Neuronal stem cell (in vitro differentiated cells): ENCODE measurements at regions not wholly inside any gene's neighbourhood (a gene's known extent, or its start where the extent isn't known, plus 50 kb on each side); places are given as distances from the start of the nearest gene placed in this dataset.
A peak's percentile ranks its signal among the peaks of the same experiment; 100 is the strongest.

Source experiments
- DNase-seq: peaks from one replicate; pipeline ENCODE4 v3.0.0-alpha.2; 2013; ENCODE audit warnings: low spot score
- H2AFZ ChIP-seq: one replicate; pipeline ENCODE4 v1.6.1; 2013; ENCODE audit warnings: mild to moderate bottlenecking, low read length, inconsistent platforms
- H2AK5ac ChIP-seq: 2 replicates; pipeline ENCODE4 v1.6.1; 2013; ENCODE audit warnings: low read depth, mild to moderate bottlenecking, inconsistent platforms, low read length, moderate library complexity, mixed read lengths
- H2BK120ac ChIP-seq: 2 replicates; pipeline ENCODE4 v1.6.1; 2013; ENCODE audit warnings: low read depth, mild to moderate bottlenecking, inconsistent platforms, low read length, moderate library complexity, mixed read lengths
- H2BK12ac ChIP-seq: one replicate; pipeline ENCODE4 v1.6.1; 2013; ENCODE audit warnings: low read length, inconsistent platforms
- H2BK15ac ChIP-seq: 2 replicates; pipeline ENCODE4 v1.6.1; 2013; ENCODE audit warnings: mild to moderate bottlenecking, low read length, inconsistent platforms, mixed read lengths
- H2BK5ac ChIP-seq: one replicate; pipeline ENCODE4 v1.6.1; 2013; ENCODE audit warnings: inconsistent platforms, mild to moderate bottlenecking, low read length, moderate library complexity
- H3K14ac ChIP-seq: one replicate; pipeline ENCODE4 v1.6.1; 2013; ENCODE audit warnings: low read length, inconsistent platforms
- H3K18ac ChIP-seq: 2 replicates; pipeline ENCODE4 v1.6.1; 2013; ENCODE audit warnings: low read length, inconsistent platforms
- H3K23ac ChIP-seq: 2 replicates; pipeline ENCODE4 v1.6.1; 2013; ENCODE audit warnings: low read depth, mild to moderate bottlenecking, mixed read lengths, low read length, inconsistent platforms; ENCODE audit not compliant: poor library complexity
- H3K27ac ChIP-seq: replicated peaks from 3 replicates; pipeline ENCODE4 v1.5.1; 2013; ENCODE audit warnings: low read length, inconsistent platforms
- H3K27me3 ChIP-seq, 3 experiments: 2 replicates each; pipeline ENCODE4 v1.6.1; 2013; ENCODE audit warnings: low read length in 3 of 3, mild to moderate bottlenecking in 2 of 3, inconsistent platforms in 1 of 3, low read depth in 1 of 3, mixed read lengths in 1 of 3, moderate library complexity in 1 of 3; ENCODE audit not compliant: control insufficient read depth in 3 of 3, insufficient read depth in 3 of 3
- H3K36me3 ChIP-seq, 2 donors: replicated peaks in 1 of 2; 2 replicates each; pipeline ENCODE4 v1.6.1; 2013; ENCODE audit warnings: low read length in 2 of 2; ENCODE audit not compliant: control insufficient read depth in 2 of 2, insufficient read depth in 2 of 2
- H3K4ac ChIP-seq: 2 replicates; pipeline ENCODE4 v1.6.1; 2013; ENCODE audit warnings: inconsistent platforms, mild to moderate bottlenecking, low read length, moderate library complexity
- H3K4me1 ChIP-seq, 2 donors: 1 replicate in 1 of 2; 2 replicates in 1 of 2; pipeline ENCODE4 v1.6.1; 2013; ENCODE audit warnings: low read length in 2 of 2, low read depth in 1 of 2; ENCODE audit not compliant: control insufficient read depth in 2 of 2, insufficient read depth in 1 of 2
- H3K4me2 ChIP-seq: one replicate; pipeline ENCODE4 v1.6.1; 2013; ENCODE audit warnings: mild to moderate bottlenecking, low read length, inconsistent platforms; ENCODE audit not compliant: insufficient read depth, poor library complexity, severe bottlenecking
- H3K4me3 ChIP-seq, 2 donors: 2 replicates each; pipeline ENCODE4 v1.5.1; 2013; ENCODE audit warnings: low read length in 2 of 2, mild to moderate bottlenecking in 2 of 2, inconsistent platforms in 1 of 2, moderate library complexity in 1 of 2
- H3K79me1 ChIP-seq: one replicate; pipeline ENCODE4 v1.6.1; 2013; ENCODE audit warnings: low read depth, mild to moderate bottlenecking, inconsistent platforms, low read length, moderate library complexity
- H3K9ac ChIP-seq: one replicate; pipeline ENCODE4 v1.6.1; 2013; ENCODE audit warnings: mild to moderate bottlenecking, low read depth, low read length, inconsistent platforms; ENCODE audit not compliant: poor library complexity
- H3K9me3 ChIP-seq, 2 donors: replicated peaks in 1 of 2; 2 replicates each; pipeline versions ENCODE3 to v1.6.1; 2013; ENCODE audit warnings: low read length in 2 of 2, mild to moderate bottlenecking in 2 of 2, inconsistent platforms in 1 of 2, low read depth in 1 of 2, mixed read lengths in 1 of 2, moderate library complexity in 1 of 2; ENCODE audit not compliant: control insufficient read depth in 2 of 2, insufficient read depth in 1 of 2
- H4K8ac ChIP-seq: one replicate; pipeline ENCODE4 v1.6.1; 2013; ENCODE audit warnings: low read depth, mild to moderate bottlenecking, inconsistent platforms, low read length, moderate library complexity
- H4K91ac ChIP-seq: one replicate; pipeline ENCODE4 v1.6.1; 2013; ENCODE audit warnings: low read length, low read depth, mild to moderate bottlenecking, inconsistent platforms; ENCODE audit not compliant: poor library complexity
- WGBS, 2 donors: extraction: QIAGEN DNeasy Blood & Tissue Kit; methylation state at CpG; one replicate each; pipeline ENCODE4 v1.1.7; 2013; ENCODE audit warnings: missing lambda C conversion rate in 2 of 2, mixed read lengths in 1 of 2; ENCODE audit not compliant: insufficient read length in 2 of 2, insufficient replicate concordance in 1 of 2; ENCODE audit errors: extremely low coverage in 2 of 2; 5-methylcytosine and 5-hydroxymethylcytosine counted together

- Histone ChIP-seq H3K4me1 (peaks cover 11 to 22% of the 10 kb centered on the region in 2 donors), H3K4ac (no peak overlapping the region), H2BK120ac (no peak overlapping the region), H4K91ac (no peak overlapping the region), H3K4me3 (no peak overlapping the region), H2AK5ac (no peak overlapping the region), H3K27me3 (peaks cover 9 to 32% (median 15%) of the 10 kb centered on the region in 3 experiments), H2BK15ac (no peak overlapping the region), H3K9me3 (no peaks in the 10 kb centered on the region), H2BK5ac (no peak overlapping the region), H3K18ac (no peak overlapping the region), H3K9ac (no peak overlapping the region), H3K79me1 (no peaks in the 10 kb centered on the region), H3K36me3 (no peaks in the 10 kb centered on the region), H3K23ac (no peak overlapping the region), H4K8ac (no peak overlapping the region), H3K4me2 (no peak overlapping the region), H3K27ac (no peak overlapping the region), H2BK12ac (no peak overlapping the region), H3K14ac (no peak overlapping the region), H2AFZ (peak overlapping the region; percentile 74)
- DNase-seq, result no peak
- WGBS, 2 donors, result no CpG with 5 or more reads among the region's 14 CpGs
Observed at GRCh38 chr7:25854059-25854458, 297.9 kb upstream of the NFE2L3 start.

- peaks cover 10 to 16% of the 10 kb centered on the region in 2 donors for H3K4me1 ChIP-seq
- H4K91ac ChIP-seq, result no peak overlapping the region
- no CpG with 5 or more reads among the region's 20 CpGs for WGBS, 2 donors
- DNase-seq, result peak; percentile 97
- H3K18ac ChIP-seq, result no peak overlapping the region
- H3K4me2 ChIP-seq, result no peak overlapping the region
- H3K79me1 ChIP-seq, result no peaks in the 10 kb centered on the region
- H3K36me3 ChIP-seq, result no peaks in the 10 kb centered on the region
- peaks cover 0 to 4% of the 10 kb centered on the region in 2 donors for H3K9me3 ChIP-seq
- no peak overlapping the region for H2AK5ac ChIP-seq
- H3K27me3 ChIP-seq, result peaks cover 12 to 40% (median 23%) of the 10 kb centered on the region in 3 experiments
- no peak overlapping the region for H3K23ac ChIP-seq
- H3K14ac ChIP-seq, result no peak overlapping the region
- H2BK5ac ChIP-seq, result no peak overlapping the region
- no peak overlapping the region for H2BK15ac ChIP-seq
- no peak overlapping the region for H3K4ac ChIP-seq
- H4K8ac ChIP-seq, result no peak overlapping the region
- H2BK120ac ChIP-seq, result no peak overlapping the region
- H2AFZ ChIP-seq, result peak overlapping the region; percentile 74
- H3K27ac ChIP-seq, result no peak overlapping the region
- H2BK12ac ChIP-seq, result no peak overlapping the region
- peak overlapping the region in 1 of 2 donors; percentile 57 for H3K4me3 ChIP-seq
- no peak overlapping the region for H3K9ac ChIP-seq
Observed at GRCh38 chr7:25854608-25855497, 297.1 kb upstream of the NFE2L3 start.

- Histone ChIP-seq H3K27me3 (peaks cover 19 to 53% (median 36%) of the 10 kb centered on the region in 3 experiments), H2AK5ac (no peak overlapping the region), H4K91ac (no peak overlapping the region), H3K18ac (peak overlapping the region; percentile 88), H3K9ac (no peak overlapping the region), H4K8ac (no peak overlapping the region), H3K4ac (no peak overlapping the region), H3K14ac (no peak overlapping the region), H2AFZ (no peak overlapping the region), H2BK15ac (no peak overlapping the region), H2BK120ac (no peak overlapping the region), H3K79me1 (no peaks in the 10 kb centered on the region), H2BK5ac (no peak overlapping the region), H3K23ac (peak overlapping the region; percentile 40), H3K36me3 (no peaks in the 10 kb centered on the region), H3K4me2 (peak overlapping the region; percentile 92), H3K4me1 (peaks cover 9 to 14% of the 10 kb centered on the region in 2 donors), H3K27ac (peak overlapping the region; percentile 71), H3K4me3 (peak overlapping the region; percentile 57 to 76), H3K9me3 (peaks cover 0 to 4% of the 10 kb centered on the region in 2 donors), H2BK12ac (no peak overlapping the region)
- no peak for DNase-seq
- WGBS, 2 donors, result no CpG with 5 or more reads among the region's 22 CpGs
Observed at GRCh38 chr7:25855854-25856782, 295.9 kb upstream of the NFE2L3 start.
